ENCODE measurements at regions not wholly inside any gene's neighbourhood (a gene's known extent, or its start where the extent isn't known, plus 50 kb on each side); places are given as distances from the start of the nearest gene placed in this dataset.

- Histone ChIP-seq H3K4me3 (ENCODE audit: low read depth, low read length) (no peak overlapping the region), H3K36me3 (ENCODE audit: control insufficient read depth, insufficient read depth, low read length) (no peaks in the 10 kb centered on the region), H3K9me3 (ENCODE audit: control insufficient read depth, insufficient read depth, low read length) (no peaks in the 10 kb centered on the region), H3K27me3 (ENCODE audit: control insufficient read depth, insufficient read depth, low read length) (no peaks in the 10 kb centered on the region), H3K4me1 (ENCODE audit: control insufficient read depth, insufficient read depth, low read length) (peaks cover 2% of the 10 kb centered on the region), H3K9ac (ENCODE audit: low read depth, low read length) (no peak overlapping the region)
Measured at GRCh38 chr1:239816081-239816782, 275.5 kb upstream of the FMN2 start.

GRCh38 chr1:239817276-239817675 is 274.4 kb upstream of the FMN2 start:
- H3K9me3 ChIP-seq (ENCODE audit: control insufficient read depth, insufficient read depth, low read length) = no peaks in the 10 kb centered on the region
- no peak overlapping the region for H3K4me3 ChIP-seq (ENCODE audit: low read depth, low read length)
- H3K36me3 ChIP-seq (ENCODE audit: control insufficient read depth, insufficient read depth, low read length) = no peaks in the 10 kb centered on the region
- peaks cover 2% of the 10 kb centered on the region for H3K4me1 ChIP-seq (ENCODE audit: control insufficient read depth, insufficient read depth, low read length)
- no peak overlapping the region for H3K9ac ChIP-seq (ENCODE audit: low read depth, low read length)
- no peaks in the 10 kb centered on the region for H3K27me3 ChIP-seq (ENCODE audit: control insufficient read depth, insufficient read depth, low read length)

- no peak overlapping the region for H3K9ac ChIP-seq (ENCODE audit: low read depth, low read length)
Measured at GRCh38 chr1:239817801-239818200, 273.9 kb upstream of the FMN2 start.

GRCh38 chr1:239819096-239819495 is 272.6 kb upstream of the FMN2 start:
- Histone ChIP-seq H3K9me3 (ENCODE audit: control insufficient read depth, insufficient read depth, low read length) (no peaks in the 10 kb centered on the region), H3K4me1 (ENCODE audit: control insufficient read depth, insufficient read depth, low read length) (peaks cover 2% of the 10 kb centered on the region), H3K4me3 (ENCODE audit: low read depth, low read length) (no peak overlapping the region), H3K36me3 (ENCODE audit: control insufficient read depth, insufficient read depth, low read length) (no peaks in the 10 kb centered on the region), H3K27me3 (ENCODE audit: control insufficient read depth, insufficient read depth, low read length) (no peaks in the 10 kb centered on the region), H3K9ac (ENCODE audit: low read depth, low read length) (no peak overlapping the region)

More at GRCh38 chr1:239817801-239818200, 273.9 kb upstream of the FMN2 start:
- Histone ChIP-seq H3K4me3 (ENCODE audit: low read depth, low read length) (no peak overlapping the region), H3K9me3 (ENCODE audit: control insufficient read depth, insufficient read depth, low read length) (no peaks in the 10 kb centered on the region), H3K36me3 (ENCODE audit: control insufficient read depth, insufficient read depth, low read length) (no peaks in the 10 kb centered on the region), H3K27me3 (ENCODE audit: control insufficient read depth, insufficient read depth, low read length) (no peaks in the 10 kb centered on the region), H3K4me1 (ENCODE audit: control insufficient read depth, insufficient read depth, low read length) (peaks cover 2% of the 10 kb centered on the region)

GRCh38 chr1:239819756-239820250 is 271.9 kb upstream of the FMN2 start:
- no peaks in the 10 kb centered on the region for H3K36me3 ChIP-seq (ENCODE audit: control insufficient read depth, insufficient read depth, low read length)
- H3K27me3 ChIP-seq (ENCODE audit: control insufficient read depth, insufficient read depth, low read length) = no peaks in the 10 kb centered on the region
- H3K4me1 ChIP-seq (ENCODE audit: control insufficient read depth, insufficient read depth, low read length) = peaks cover 2% of the 10 kb centered on the region
- H3K9ac ChIP-seq (ENCODE audit: low read depth, low read length) = no peak overlapping the region
- H3K9me3 ChIP-seq (ENCODE audit: control insufficient read depth, insufficient read depth, low read length) = no peaks in the 10 kb centered on the region
- no peak overlapping the region for H3K4me3 ChIP-seq (ENCODE audit: low read depth, low read length)

GRCh38 chr1:239823852-239824251 is 267.8 kb upstream of the FMN2 start:
- H3K9ac ChIP-seq (ENCODE audit: low read depth, low read length) = no peak overlapping the region
- H3K27me3 ChIP-seq (ENCODE audit: control insufficient read depth, insufficient read depth, low read length) = no peaks in the 10 kb centered on the region
- no peaks in the 10 kb centered on the region for H3K9me3 ChIP-seq (ENCODE audit: control insufficient read depth, insufficient read depth, low read length)
- no peak overlapping the region for H3K4me3 ChIP-seq (ENCODE audit: low read depth, low read length)
- no peaks in the 10 kb centered on the region for H3K36me3 ChIP-seq (ENCODE audit: control insufficient read depth, insufficient read depth, low read length)
- H3K4me1 ChIP-seq (ENCODE audit: control insufficient read depth, insufficient read depth, low read length) = no peaks in the 10 kb centered on the region

GRCh38 chr1:239826211-239826610 is 265.5 kb upstream of the FMN2 start:
- no peaks in the 10 kb centered on the region for H3K27me3 ChIP-seq (ENCODE audit: control insufficient read depth, insufficient read depth, low read length)
- no peak overlapping the region for H3K4me3 ChIP-seq (ENCODE audit: low read depth, low read length)
- H3K9ac ChIP-seq (ENCODE audit: low read depth, low read length) = no peak overlapping the region
- no peaks in the 10 kb centered on the region for H3K36me3 ChIP-seq (ENCODE audit: control insufficient read depth, insufficient read depth, low read length)
- H3K4me1 ChIP-seq (ENCODE audit: control insufficient read depth, insufficient read depth, low read length) = no peaks in the 10 kb centered on the region
- H3K9me3 ChIP-seq (ENCODE audit: control insufficient read depth, insufficient read depth, low read length) = no peaks in the 10 kb centered on the region

GRCh38 chr1:239826736-239827135 is 264.9 kb upstream of the FMN2 start:
- Histone ChIP-seq H3K4me1 (ENCODE audit: control insufficient read depth, insufficient read depth, low read length) (no peaks in the 10 kb centered on the region), H3K9ac (ENCODE audit: low read depth, low read length) (no peak overlapping the region), H3K36me3 (ENCODE audit: control insufficient read depth, insufficient read depth, low read length) (no peaks in the 10 kb centered on the region), H3K4me3 (ENCODE audit: low read depth, low read length) (no peak overlapping the region), H3K27me3 (ENCODE audit: control insufficient read depth, insufficient read depth, low read length) (no peaks in the 10 kb centered on the region), H3K9me3 (ENCODE audit: control insufficient read depth, insufficient read depth, low read length) (no peaks in the 10 kb centered on the region)

GRCh38 chr1:239829535-239829934 is 262.1 kb upstream of the FMN2 start:
- H3K4me1 ChIP-seq (ENCODE audit: control insufficient read depth, insufficient read depth, low read length) = no peaks in the 10 kb centered on the region
- H3K9me3 ChIP-seq (ENCODE audit: control insufficient read depth, insufficient read depth, low read length) = no peaks in the 10 kb centered on the region
- H3K4me3 ChIP-seq (ENCODE audit: low read depth, low read length) = no peak overlapping the region
- H3K9ac ChIP-seq (ENCODE audit: low read depth, low read length) = no peak overlapping the region
- no peaks in the 10 kb centered on the region for H3K27me3 ChIP-seq (ENCODE audit: control insufficient read depth, insufficient read depth, low read length)
- H3K36me3 ChIP-seq (ENCODE audit: control insufficient read depth, insufficient read depth, low read length) = no peaks in the 10 kb centered on the region

GRCh38 chr1:239831577-239832355 is 259.9 kb upstream of the FMN2 start:
- Histone ChIP-seq H3K4me3 (ENCODE audit: low read depth, low read length) (no peak overlapping the region), H3K9me3 (ENCODE audit: control insufficient read depth, insufficient read depth, low read length) (no peaks in the 10 kb centered on the region), H3K27me3 (ENCODE audit: control insufficient read depth, insufficient read depth, low read length) (no peaks in the 10 kb centered on the region), H3K36me3 (ENCODE audit: control insufficient read depth, insufficient read depth, low read length) (no peaks in the 10 kb centered on the region), H3K9ac (ENCODE audit: low read depth, low read length) (no peak overlapping the region), H3K4me1 (ENCODE audit: control insufficient read depth, insufficient read depth, low read length) (no peaks in the 10 kb centered on the region)

- Histone ChIP-seq H3K4me1 (ENCODE audit: control insufficient read depth, insufficient read depth, low read length) (no peaks in the 10 kb centered on the region), H3K27me3 (ENCODE audit: control insufficient read depth, insufficient read depth, low read length) (no peaks in the 10 kb centered on the region)
Measured at GRCh38 chr1:239833723-239834122, 258.0 kb upstream of the FMN2 start.

GRCh38 chr1:239835946-239836440 is 255.7 kb upstream of the FMN2 start:
- H3K9me3 ChIP-seq (ENCODE audit: control insufficient read depth, insufficient read depth, low read length) = no peaks in the 10 kb centered on the region
- H3K9ac ChIP-seq (ENCODE audit: low read depth, low read length) = no peak overlapping the region
- no peak overlapping the region for H3K4me3 ChIP-seq (ENCODE audit: low read depth, low read length)
- H3K4me1 ChIP-seq (ENCODE audit: control insufficient read depth, insufficient read depth, low read length) = no peaks in the 10 kb centered on the region
- H3K27me3 ChIP-seq (ENCODE audit: control insufficient read depth, insufficient read depth, low read length) = no peaks in the 10 kb centered on the region
- no peaks in the 10 kb centered on the region for H3K36me3 ChIP-seq (ENCODE audit: control insufficient read depth, insufficient read depth, low read length)

More at GRCh38 chr1:239833723-239834122, 258.0 kb upstream of the FMN2 start:
- no peak overlapping the region for H3K9ac ChIP-seq (ENCODE audit: low read depth, low read length)
- H3K4me3 ChIP-seq (ENCODE audit: low read depth, low read length) = no peak overlapping the region
- H3K9me3 ChIP-seq (ENCODE audit: control insufficient read depth, insufficient read depth, low read length) = no peaks in the 10 kb centered on the region
- H3K36me3 ChIP-seq (ENCODE audit: control insufficient read depth, insufficient read depth, low read length) = no peaks in the 10 kb centered on the region
